ENCODE measurements at regions not wholly inside any gene's neighbourhood (a gene's known extent, or its start where the extent isn't known, plus 50 kb on each side); places are given as distances from the start of the nearest gene placed in this dataset.

DNA sequence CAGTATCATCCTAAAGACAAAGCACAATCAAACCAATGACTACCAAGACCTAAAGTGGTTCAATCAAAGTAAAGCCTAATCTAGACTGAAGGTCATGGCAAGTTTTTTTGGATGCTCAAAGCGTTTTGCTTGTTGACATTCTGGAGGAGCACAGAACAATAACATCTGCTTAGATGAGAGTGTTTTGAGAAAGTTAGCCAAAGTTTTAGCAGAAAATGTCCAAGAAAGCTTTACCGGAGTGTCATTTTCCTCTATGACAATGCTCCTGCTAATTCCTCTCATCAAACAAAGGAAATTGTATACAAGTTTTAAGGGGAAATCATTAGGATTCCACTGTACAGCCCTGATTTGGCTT lies 256.9 kb upstream of the FAT3 start:
- CTCF ChIA-PET, result no interaction called here
- Mint-ChIP-seq H3K27ac (ENCODE audit: unreplicated experiment) (no peak overlapping the region), H3K4me3 (ENCODE audit: unreplicated experiment) (no peak overlapping the region), H3K36me3 (ENCODE audit: insufficient read depth, unreplicated experiment) (no peaks in the 10 kb centered on the region), H3K4me1 (ENCODE audit: low read depth, unreplicated experiment) (no peaks in the 10 kb centered on the region), H3K27me3 (ENCODE audit: insufficient read depth, unreplicated experiment) (peaks cover 2% of the 10 kb centered on the region), H3K9me3 (ENCODE audit: unreplicated experiment) (peaks cover 6% of the 10 kb centered on the region)
- Histone ChIP-seq H3K4me3 (ENCODE audit: low read depth, low read length) (no peak overlapping the region), H3K36me3 (ENCODE audit: control insufficient read depth, insufficient read depth, low read length) (no peaks in the 10 kb centered on the region), H3K4me1 (no peaks in the 10 kb centered on the region), H3K27me3 (replicated peaks; ENCODE audit: control insufficient read depth, insufficient read depth, low read length) (no peaks in the 10 kb centered on the region), H3K9me3 (no peaks in the 10 kb centered on the region; the same call in 1 of the 2 replicates)
- TF ChIP-seq, protein P1, sequence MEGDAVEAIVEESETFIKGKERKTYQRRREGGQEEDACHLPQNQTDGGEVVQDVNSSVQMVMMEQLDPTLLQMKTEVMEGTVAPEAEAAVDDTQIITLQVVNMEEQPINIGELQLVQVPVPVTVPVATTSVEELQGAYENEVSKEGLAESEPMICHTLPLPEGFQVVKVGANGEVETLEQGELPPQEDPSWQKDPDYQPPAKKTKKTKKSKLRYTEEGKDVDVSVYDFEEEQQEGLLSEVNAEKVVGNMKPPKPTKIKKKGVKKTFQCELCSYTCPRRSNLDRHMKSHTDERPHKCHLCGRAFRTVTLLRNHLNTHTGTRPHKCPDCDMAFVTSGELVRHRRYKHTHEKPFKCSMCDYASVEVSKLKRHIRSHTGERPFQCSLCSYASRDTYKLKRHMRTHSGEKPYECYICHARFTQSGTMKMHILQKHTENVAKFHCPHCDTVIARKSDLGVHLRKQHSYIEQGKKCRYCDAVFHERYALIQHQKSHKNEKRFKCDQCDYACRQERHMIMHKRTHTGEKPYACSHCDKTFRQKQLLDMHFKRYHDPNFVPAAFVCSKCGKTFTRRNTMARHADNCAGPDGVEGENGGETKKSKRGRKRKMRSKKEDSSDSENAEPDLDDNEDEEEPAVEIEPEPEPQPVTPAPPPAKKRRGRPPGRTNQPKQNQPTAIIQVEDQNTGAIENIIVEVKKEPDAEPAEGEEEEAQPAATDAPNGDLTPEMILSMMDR (IDR thresholded peaks at IDR 0.05; ENCODE audit: insufficient read depth in 1 of 2, low read depth in 1 of 2, low read length in 1 of 2, severe bottlenecking in 1 of 2, unreplicated experiment in 1 of 2), result no peak
- no peak for DNase-seq
- no TSS peak for BruUV-seq (replicated peaks)
- intact Hi-C loops (cut with micrococcal nuclease; ENCODE audit: unreplicated experiment), result no loop called here
- POLR2A ChIA-PET, result no interaction called here

DNA sequence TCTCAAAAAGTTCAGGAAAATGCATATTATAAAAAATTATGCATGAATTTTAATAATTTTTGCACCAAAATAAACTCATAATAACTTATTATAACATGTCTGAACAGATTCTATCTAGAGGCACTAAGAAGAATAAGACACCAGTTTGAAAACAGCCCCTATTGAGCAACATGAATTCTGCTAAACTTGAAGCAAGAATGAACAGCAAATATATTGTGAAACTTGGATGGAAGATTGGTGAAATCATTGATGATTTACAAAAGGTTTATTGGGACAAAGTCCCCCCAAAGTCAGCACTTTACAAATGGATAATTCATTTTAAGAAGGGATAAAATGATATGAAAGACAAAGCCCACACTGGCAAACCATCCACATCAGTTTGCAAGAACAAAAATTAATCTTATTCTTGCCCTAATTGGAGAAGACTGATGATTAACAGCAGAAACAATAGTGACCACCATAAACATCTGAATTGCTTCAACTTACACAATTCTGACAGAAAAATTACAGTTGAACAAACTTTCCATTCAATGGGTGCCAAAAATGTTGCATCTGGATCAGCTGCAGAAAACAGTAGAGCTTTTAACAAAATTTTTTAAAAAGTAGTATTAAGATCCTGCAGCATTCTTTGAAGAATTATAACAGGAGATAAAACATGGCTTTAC lies 257.5 kb upstream of the FAT3 start:
- CTCF ChIA-PET, result no interaction called here
- Mint-ChIP-seq H3K27ac (ENCODE audit: unreplicated experiment) (no peak overlapping the region), H3K4me1 (ENCODE audit: low read depth, unreplicated experiment) (no peaks in the 10 kb centered on the region), H3K9me3 (ENCODE audit: unreplicated experiment) (peaks cover 11% of the 10 kb centered on the region), H3K36me3 (ENCODE audit: insufficient read depth, unreplicated experiment) (no peaks in the 10 kb centered on the region), H3K4me3 (ENCODE audit: unreplicated experiment) (no peak overlapping the region), H3K27me3 (ENCODE audit: insufficient read depth, unreplicated experiment) (peaks cover 2% of the 10 kb centered on the region)
- Histone ChIP-seq H3K27me3 (replicated peaks; ENCODE audit: control insufficient read depth, insufficient read depth, low read length) (no peaks in the 10 kb centered on the region), H3K4me3 (ENCODE audit: low read depth, low read length) (no peak overlapping the region), H3K36me3 (ENCODE audit: control insufficient read depth, insufficient read depth, low read length) (no peaks in the 10 kb centered on the region), H3K4me1 (no peaks in the 10 kb centered on the region), H3K9me3 (no peaks in the 10 kb centered on the region; the same call in none of the 2 replicates)
- no TSS peak for BruUV-seq (replicated peaks)
- intact Hi-C loops (cut with micrococcal nuclease; ENCODE audit: unreplicated experiment), result no loop called here
- DNase-seq, result no peak
- TF ChIP-seq, protein P1 (IDR thresholded peaks at IDR 0.05; ENCODE audit: insufficient read depth in 1 of 2, low read depth in 1 of 2, low read length in 1 of 2, severe bottlenecking in 1 of 2, unreplicated experiment in 1 of 2), result no peak
- POLR2A ChIA-PET, result no interaction called here

DNA sequence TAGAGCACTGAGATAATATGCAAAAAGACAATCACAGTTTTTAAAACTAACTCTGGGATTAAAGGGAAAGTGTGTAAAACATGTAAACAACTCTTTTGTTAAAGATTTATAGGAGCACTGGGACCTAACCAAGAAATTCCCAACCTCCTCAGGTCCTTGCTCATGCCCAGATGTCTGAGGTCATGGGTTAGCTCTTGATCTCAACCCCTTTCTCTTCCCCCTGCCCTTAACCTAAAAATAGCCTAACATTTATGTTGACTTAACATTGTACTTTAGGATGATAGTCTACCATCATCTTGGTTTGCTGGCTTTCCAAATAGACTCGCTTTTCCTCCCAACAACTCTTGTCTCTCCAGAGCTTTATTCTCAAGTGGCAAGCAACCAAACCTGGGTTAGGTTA lies 258.2 kb upstream of the FAT3 start:
- H3K4me1 ChIP-seq, result no peaks in the 10 kb centered on the region
- Mint-ChIP-seq H3K27me3 (ENCODE audit: insufficient read depth, unreplicated experiment) (peaks cover 2% of the 10 kb centered on the region), H3K9me3 (ENCODE audit: unreplicated experiment) (peaks cover 19% of the 10 kb centered on the region), H3K27ac (ENCODE audit: unreplicated experiment) (no peak overlapping the region), H3K36me3 (ENCODE audit: insufficient read depth, unreplicated experiment) (no peaks in the 10 kb centered on the region), H3K4me3 (ENCODE audit: unreplicated experiment) (no peak overlapping the region), H3K4me1 (ENCODE audit: low read depth, unreplicated experiment) (no peaks in the 10 kb centered on the region)
- no peak overlapping the region for H3K4me3 ChIP-seq (ENCODE audit: low read depth, low read length)
- CTCF ChIA-PET, result no interaction called here
- no peaks in the 10 kb centered on the region for H3K36me3 ChIP-seq (ENCODE audit: control insufficient read depth, insufficient read depth, low read length)
- POLR2A ChIA-PET, result no interaction called here
- H3K9me3 ChIP-seq, result peaks cover 6% of the 10 kb centered on the region
- no peaks in the 10 kb centered on the region for H3K27me3 ChIP-seq (replicated peaks; ENCODE audit: control insufficient read depth, insufficient read depth, low read length)
- TF ChIP-seq, protein P1 (IDR thresholded peaks at IDR 0.05; ENCODE audit: insufficient read depth in 1 of 2, low read depth in 1 of 2, low read length in 1 of 2, severe bottlenecking in 1 of 2, unreplicated experiment in 1 of 2), result no peak
- DNase-seq, result no peak
- intact Hi-C loops (cut with micrococcal nuclease; ENCODE audit: unreplicated experiment), result no loop called here
- BruUV-seq (replicated peaks), result no TSS peak

Data from Caco-2 (cell line).